Transverse colon (tissue), 4 donors: ENCODE measurements at regions not wholly inside any gene's neighbourhood (a gene's known extent, or its start where the extent isn't known, plus 50 kb on each side); places are given as distances from the start of the nearest gene placed in this dataset.

Experiments
- POLR2A ChIP-seq: fragments of 450-650 bp; IDR thresholded peaks from one replicate; pipeline ENCODE4 v1.6.1; 2016; ENCODE audit warnings: antibody characterized with exemption, mild to moderate bottlenecking, moderate library complexity
- POLR2AphosphoS5 ChIP-seq, 3 donors: sonication (generic); formaldehyde crosslinking; IDR thresholded peaks; one replicate each; pipeline ENCODE4 v1.6.1; 2016; ENCODE audit warnings: antibody characterized with exemption in 3 of 3
- TF ChIP-seq, protein P1 (sequence below), 5 experiments: fragments of 200-600 bp in 3 of 5; fragments of 450-650 bp in 2 of 5; sonication (generic) in 3 of 5; IDR thresholded peaks; 1 replicate in 2 of 5; 2 replicates in 3 of 5; pipeline ENCODE4 v1.5.1; 2016 to 2017; ENCODE audit warnings: antibody characterized with exemption in 5 of 5, inconsistent platforms in 3 of 5, mild to moderate bottlenecking in 2 of 5, moderate library complexity in 1 of 5

- TF ChIP-seq, protein P1, sequence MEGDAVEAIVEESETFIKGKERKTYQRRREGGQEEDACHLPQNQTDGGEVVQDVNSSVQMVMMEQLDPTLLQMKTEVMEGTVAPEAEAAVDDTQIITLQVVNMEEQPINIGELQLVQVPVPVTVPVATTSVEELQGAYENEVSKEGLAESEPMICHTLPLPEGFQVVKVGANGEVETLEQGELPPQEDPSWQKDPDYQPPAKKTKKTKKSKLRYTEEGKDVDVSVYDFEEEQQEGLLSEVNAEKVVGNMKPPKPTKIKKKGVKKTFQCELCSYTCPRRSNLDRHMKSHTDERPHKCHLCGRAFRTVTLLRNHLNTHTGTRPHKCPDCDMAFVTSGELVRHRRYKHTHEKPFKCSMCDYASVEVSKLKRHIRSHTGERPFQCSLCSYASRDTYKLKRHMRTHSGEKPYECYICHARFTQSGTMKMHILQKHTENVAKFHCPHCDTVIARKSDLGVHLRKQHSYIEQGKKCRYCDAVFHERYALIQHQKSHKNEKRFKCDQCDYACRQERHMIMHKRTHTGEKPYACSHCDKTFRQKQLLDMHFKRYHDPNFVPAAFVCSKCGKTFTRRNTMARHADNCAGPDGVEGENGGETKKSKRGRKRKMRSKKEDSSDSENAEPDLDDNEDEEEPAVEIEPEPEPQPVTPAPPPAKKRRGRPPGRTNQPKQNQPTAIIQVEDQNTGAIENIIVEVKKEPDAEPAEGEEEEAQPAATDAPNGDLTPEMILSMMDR (IDR thresholded peaks at IDR 0.05): no peak
- no peak for TF ChIP-seq POLR2AphosphoS5 (IDR thresholded peaks at IDR 0.05)
- no peak for TF ChIP-seq POLR2A
Observed at GRCh38 chr11:120017582-120018150, 120.2 kb downstream of the TRIM29 start.
